Mucosa of gallbladder (tissue), 1 donor: ENCODE measurements at regions not wholly inside any gene's neighbourhood (a gene's known extent, or its start where the extent isn't known, plus 50 kb on each side); places are given as distances from the start of the nearest gene placed in this dataset.

Experiments
- DNase-seq: peaks from one replicate; pipeline ENCODE4 v3.0.0-alpha.2; 2020; ENCODE audit warnings: low spot score
- donor health status: DM: no; HTN: no; CAD: no.

- peak; percentile 32 for DNase-seq
Observed at GRCh38 chr10:55500931-55501559, 700.0 kb upstream of the PCDH15 start.

GRCh38 chr10:55497893-55498499 is 697.0 kb upstream of the PCDH15 start:
- no peak for DNase-seq

- DNase-seq = no peak
Observed at GRCh38 chr10:55495555-55495954, 694.5 kb upstream of the PCDH15 start.

- DNase-seq = no peak
Observed at GRCh38 chr10:55491712-55492111, 690.7 kb upstream of the PCDH15 start.

GRCh38 chr10:55485827-55486226 is 684.8 kb upstream of the PCDH15 start:
- no peak for DNase-seq

- DNase-seq = no peak
Observed at GRCh38 chr10:55476129-55476528, 675.1 kb upstream of the PCDH15 start.

- DNase-seq = no peak
Observed at GRCh38 chr10:55474258-55474657, 673.2 kb upstream of the PCDH15 start.

GRCh38 chr10:55470840-55471239 is 669.8 kb upstream of the PCDH15 start:
- DNase-seq = no peak

GRCh38 chr10:55466806-55467504 is 665.9 kb upstream of the PCDH15 start:
- DNase-seq = no peak

- DNase-seq = no peak
Observed at GRCh38 chr10:55464083-55464482, 663.1 kb upstream of the PCDH15 start.

GRCh38 chr10:55460008-55460407 is 659.0 kb upstream of the PCDH15 start:
- DNase-seq = no peak

- no peak for DNase-seq
Observed at GRCh38 chr10:55449981-55450380, 649.0 kb upstream of the PCDH15 start.

- no peak for DNase-seq
Observed at GRCh38 chr10:55446441-55447002, 645.5 kb upstream of the PCDH15 start.

GRCh38 chr10:55441777-55442176 is 640.7 kb upstream of the PCDH15 start:
- no peak for DNase-seq

- no peak for DNase-seq
Observed at GRCh38 chr10:55426138-55426537, 625.1 kb upstream of the PCDH15 start.

- peak; percentile 69 for DNase-seq
Observed at GRCh38 chr10:55410415-55410885, 609.4 kb upstream of the PCDH15 start.

- DNase-seq = no peak
Observed at GRCh38 chr10:55404094-55404493, 603.1 kb upstream of the PCDH15 start.

- no peak for DNase-seq
Observed at GRCh38 chr10:55400075-55400849, 599.2 kb upstream of the PCDH15 start.

- no peak for DNase-seq
Observed at GRCh38 chr10:55398497-55398882, 597.5 kb upstream of the PCDH15 start.

- no peak for DNase-seq
Observed at GRCh38 chr10:55397777-55398496, 596.9 kb upstream of the PCDH15 start.

- no peak for DNase-seq
Observed at GRCh38 chr10:55378196-55378595, 577.2 kb upstream of the PCDH15 start.
